B cell (primary cell): ENCODE measurements at regions not wholly inside any gene's neighbourhood (a gene's known extent, or its start where the extent isn't known, plus 50 kb on each side); places are given as distances from the start of the nearest gene placed in this dataset.

ENCODE experiments used
- ATAC-seq: fragments of 200-7000 bp; cut with Tn5 transposase; one replicate; pipeline ENCODE4 v1.10.0; 2021; ENCODE audit warnings: low read depth, mild to moderate bottlenecking, moderate number of reproducible peaks, moderate library complexity
- CTCF ChIA-PET: fragments of 350-600 bp; sonication (Branson Sonifier 250); formaldehyde crosslinking; loops from one replicate; lab custom pipeline; 2021; ENCODE audit warnings: antibody characterized with exemption, inconsistent platforms; lab: Charles Lee
- POLR2A ChIA-PET: fragments of 350-600 bp; sonication (Branson Sonifier 250); formaldehyde crosslinking; loops from one replicate; lab custom pipeline; 2021; ENCODE audit warnings: antibody characterized with exemption; lab: Charles Lee
- DNase-seq: peaks from one replicate; pipeline ENCODE4 v3.0.0; 2013
- H2AFZ ChIP-seq: 2 replicates; pipeline ENCODE4 v1.6.1; 2012; ENCODE audit warnings: mild to moderate bottlenecking, low read depth, low read length; ENCODE audit not compliant: insufficient read depth, poor library complexity, severe bottlenecking
- H3K27ac ChIP-seq, 2 donors: 1 replicate in 1 of 2; 2 replicates in 1 of 2; pipeline ENCODE4 v1.5.1; 2012 to 2013; ENCODE audit warnings: low read length in 2 of 2, mild to moderate bottlenecking in 2 of 2, moderate library complexity in 1 of 2
- H3K27me3 ChIP-seq, 4 experiments: fragments of 200-600 bp in 1 of 4; sonication (generic) in 1 of 4; replicated peaks in 1 of 4; 1 replicate in 2 of 4; 2 replicates in 2 of 4; pipeline versions ENCODE4 v1.6.1 to v1.7.0; 2013 to 2016; ENCODE audit warnings: low read length in 3 of 4, mild to moderate bottlenecking in 2 of 4, mixed read lengths in 1 of 4, moderate library complexity in 1 of 4; ENCODE audit not compliant: insufficient read depth in 4 of 4, control insufficient read depth in 3 of 4; ENCODE audit errors: control extremely low read depth in 1 of 4
- H3K36me3 ChIP-seq, 2 experiments: replicated peaks in 1 of 2; 1 replicate in 1 of 2; 2 replicates in 1 of 2; pipeline versions ENCODE4 v1.6.1 to v1.7.1; 2013; ENCODE audit warnings: low read length in 1 of 2; ENCODE audit not compliant: insufficient read depth in 2 of 2, control insufficient read depth in 1 of 2; ENCODE audit errors: control extremely low read depth in 1 of 2, extremely low read depth in 1 of 2
- H3K4me1 ChIP-seq, 2 donors: fragments of 200-600 bp in 1 of 2; sonication (generic) in 1 of 2; 1 replicate in 1 of 2; 2 replicates in 1 of 2; pipeline versions ENCODE4 v1.5.1 to v1.6.1; 2013 to 2017; ENCODE audit warnings: low read length in 2 of 2; ENCODE audit not compliant: control insufficient read depth in 2 of 2, insufficient read depth in 2 of 2
- H3K4me2 ChIP-seq: replicated peaks from 2 replicates; pipeline ENCODE3; 2012; ENCODE audit warnings: mild to moderate bottlenecking, low read depth, low read length; ENCODE audit not compliant: poor library complexity, severe bottlenecking
- H3K4me3 ChIP-seq, 5 experiments: fragments of 200-600 bp in 1 of 5; sonication (generic) in 1 of 5; 1 replicate in 3 of 5; 2 replicates in 2 of 5; pipeline versions ENCODE4 v1.5.1 to v1.7.0; 2011 to 2016; ENCODE audit warnings: low read length in 4 of 5, mild to moderate bottlenecking in 4 of 5, low read depth in 2 of 5, control low read depth in 1 of 5, moderate library complexity in 1 of 5; ENCODE audit not compliant: insufficient read depth in 1 of 5; ENCODE audit errors: control extremely low read depth in 1 of 5, extremely low read depth in 1 of 5
- H3K79me2 ChIP-seq: fragments of 200-600 bp; sonication (generic); one replicate; pipeline ENCODE4 v1.6.0; 2016; ENCODE audit warnings: low read length; ENCODE audit not compliant: control insufficient read depth, insufficient read depth
- H3K9ac ChIP-seq: fragments of 200-600 bp; sonication (generic); 2 replicates; pipeline ENCODE4 v1.6.1; 2017; ENCODE audit warnings: mild to moderate bottlenecking, low read length, moderate library complexity
- H3K9me3 ChIP-seq, 3 donors: one replicate each; pipeline versions ENCODE4 v1.6.1 to v1.7.1; 2013; ENCODE audit warnings: low read length in 2 of 3; ENCODE audit not compliant: control insufficient read depth in 2 of 3, insufficient read depth in 1 of 3; ENCODE audit errors: control extremely low read depth in 1 of 3
- H4K20me1 ChIP-seq: 2 replicates; pipeline ENCODE4 v1.6.0; 2012; ENCODE audit warnings: mild to moderate bottlenecking, low read length; ENCODE audit not compliant: insufficient read depth, control insufficient read depth, poor library complexity, severe bottlenecking
- H3K27ac Mint-ChIP-seq: one replicate; pipeline ENCODE4 v1.8.0; 2021; ENCODE audit warnings: mixed read lengths
- H3K27me3 Mint-ChIP-seq: one replicate; pipeline ENCODE4 v1.8.0; 2021; ENCODE audit warnings: mixed read lengths
- H3K4me1 Mint-ChIP-seq: one replicate; pipeline ENCODE4 v1.8.0; 2021; ENCODE audit warnings: mixed read lengths
- H3K4me3 Mint-ChIP-seq: one replicate; pipeline ENCODE4 v1.8.0; 2021; ENCODE audit warnings: mixed read lengths
- H3K9me3 Mint-ChIP-seq: one replicate; pipeline ENCODE4 v1.8.0; 2022; ENCODE audit warnings: mixed read lengths; ENCODE audit not compliant: insufficient read depth
- EZH2 ChIP-seq: IDR thresholded peaks from 2 replicates; pipeline ENCODE4 v1.6.1; 2012; ENCODE audit warnings: borderline replicate concordance, low read depth, mild to moderate bottlenecking, moderate library complexity, low read length; ENCODE audit not compliant: insufficient read depth, poor library complexity, severe bottlenecking
- WGBS: methylation state at CpG from one replicate; pipeline ENCODE4 v1.1.5; 2013; ENCODE audit warnings: missing lambda C conversion rate; ENCODE audit not compliant: insufficient coverage; 5-methylcytosine and 5-hydroxymethylcytosine counted together
- intact Hi-C: fragments of 100-400 bp; cut with micrococcal nuclease; formaldehyde crosslinking; loops from one replicate; pipeline ENCODE4 v1.10.0; 2022
- TF ChIP-seq, protein P1 (sequence below): fragments of 200-600 bp; IDR thresholded peaks from one replicate; pipeline ENCODE4 v1.8.0; 2022; ENCODE audit warnings: antibody characterized with exemption, mild to moderate bottlenecking

DNA sequence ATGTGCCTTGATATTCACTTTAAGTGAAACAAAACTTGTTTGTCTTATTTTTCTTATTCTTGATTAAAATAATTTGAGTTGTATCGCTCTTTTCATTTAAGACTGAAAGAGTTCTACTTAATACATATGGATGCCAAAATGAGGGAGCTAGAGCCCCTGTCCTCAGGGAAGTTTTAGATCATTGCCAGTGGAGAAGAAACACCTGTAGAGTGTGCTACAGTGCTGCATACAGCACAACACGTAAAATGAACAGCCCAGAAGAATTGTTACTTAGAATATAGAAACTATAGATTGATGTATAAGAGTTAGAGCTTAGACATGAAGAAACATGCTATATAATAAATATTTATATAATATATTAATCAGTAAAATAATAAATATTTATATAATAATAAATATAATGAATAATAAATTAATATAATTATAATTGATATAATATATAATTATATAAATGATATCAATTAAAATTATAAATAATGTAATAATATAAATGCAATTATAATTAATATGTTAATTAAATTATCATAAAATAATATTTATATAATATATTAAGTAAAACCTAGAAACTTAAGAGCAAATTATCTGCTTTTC is 1234.7 kb downstream of the ROBO2 start:
- no peak overlapping the region for H2AFZ ChIP-seq
- POLR2A ChIA-PET: no interaction called here
- H3K4me2 ChIP-seq: no peak overlapping the region
- intact Hi-C loops: no loop called here
- WGBS: no CpG with 5 or more reads among the region's 2 CpGs
- Mint-ChIP-seq H3K4me1 (no peaks in the 10 kb centered on the region), H3K4me3 (no peak overlapping the region), H3K27ac (no peak overlapping the region), H3K27me3 (no peaks in the 10 kb centered on the region), H3K9me3 (peaks cover 4% of the 10 kb centered on the region)
- TF ChIP-seq, protein P1, sequence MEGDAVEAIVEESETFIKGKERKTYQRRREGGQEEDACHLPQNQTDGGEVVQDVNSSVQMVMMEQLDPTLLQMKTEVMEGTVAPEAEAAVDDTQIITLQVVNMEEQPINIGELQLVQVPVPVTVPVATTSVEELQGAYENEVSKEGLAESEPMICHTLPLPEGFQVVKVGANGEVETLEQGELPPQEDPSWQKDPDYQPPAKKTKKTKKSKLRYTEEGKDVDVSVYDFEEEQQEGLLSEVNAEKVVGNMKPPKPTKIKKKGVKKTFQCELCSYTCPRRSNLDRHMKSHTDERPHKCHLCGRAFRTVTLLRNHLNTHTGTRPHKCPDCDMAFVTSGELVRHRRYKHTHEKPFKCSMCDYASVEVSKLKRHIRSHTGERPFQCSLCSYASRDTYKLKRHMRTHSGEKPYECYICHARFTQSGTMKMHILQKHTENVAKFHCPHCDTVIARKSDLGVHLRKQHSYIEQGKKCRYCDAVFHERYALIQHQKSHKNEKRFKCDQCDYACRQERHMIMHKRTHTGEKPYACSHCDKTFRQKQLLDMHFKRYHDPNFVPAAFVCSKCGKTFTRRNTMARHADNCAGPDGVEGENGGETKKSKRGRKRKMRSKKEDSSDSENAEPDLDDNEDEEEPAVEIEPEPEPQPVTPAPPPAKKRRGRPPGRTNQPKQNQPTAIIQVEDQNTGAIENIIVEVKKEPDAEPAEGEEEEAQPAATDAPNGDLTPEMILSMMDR: no peak
- TF ChIP-seq EZH2: no peak
- no peaks in the 10 kb centered on the region for H3K9me3 ChIP-seq
- CTCF ChIA-PET: no interaction called here
- H3K4me1 ChIP-seq: no peaks in the 10 kb centered on the region
- no peak overlapping the region for H3K4me3 ChIP-seq
- H3K27me3 ChIP-seq: no peaks in the 10 kb centered on the region
- H3K27ac ChIP-seq: no peak overlapping the region
- H3K36me3 ChIP-seq: no peaks in the 10 kb centered on the region
- H4K20me1 ChIP-seq: no peaks in the 10 kb centered on the region
- ATAC-seq (no peak), DNase-seq (no peak)
- H3K79me2 ChIP-seq: no peaks in the 10 kb centered on the region
- no peak overlapping the region for H3K9ac ChIP-seq

DNA sequence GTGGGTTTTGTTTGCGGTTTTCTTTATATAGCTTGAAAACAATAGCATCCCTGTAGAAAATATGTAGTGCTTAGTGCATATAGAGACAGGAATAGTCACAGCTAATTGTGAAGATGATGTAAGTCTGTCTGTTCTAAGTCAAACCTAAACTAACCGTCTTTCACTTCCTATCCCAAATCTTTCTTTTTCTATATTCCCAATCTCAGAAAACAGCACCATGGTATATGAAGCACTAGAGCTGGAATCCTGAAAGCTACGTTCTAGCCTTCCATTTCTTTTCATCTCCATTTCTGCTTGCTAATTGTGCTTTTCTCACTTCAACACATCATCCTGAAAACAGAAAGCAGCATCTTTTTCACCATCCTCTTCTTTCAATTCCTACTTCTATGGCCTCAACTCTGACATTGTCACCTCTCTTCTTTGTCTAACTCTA is 1235.5 kb downstream of the ROBO2 start:
- H3K4me3 ChIP-seq: no peak overlapping the region
- ATAC-seq (no peak), DNase-seq (no peak)
- no peak for TF ChIP-seq EZH2
- TF ChIP-seq, protein P1: no peak
- H3K9me3 ChIP-seq: no peaks in the 10 kb centered on the region
- H4K20me1 ChIP-seq: no peaks in the 10 kb centered on the region
- ChIA-PET POLR2A (no interaction called here), CTCF (no interaction called here)
- H3K9ac ChIP-seq: no peak overlapping the region
- H3K36me3 ChIP-seq: no peaks in the 10 kb centered on the region
- Mint-ChIP-seq H3K27ac (no peak overlapping the region), H3K4me3 (no peak overlapping the region), H3K4me1 (no peaks in the 10 kb centered on the region), H3K9me3 (peaks cover 6% of the 10 kb centered on the region), H3K27me3 (no peaks in the 10 kb centered on the region)
- no peak overlapping the region for H3K4me2 ChIP-seq
- intact Hi-C loops: no loop called here
- no peak overlapping the region for H3K27ac ChIP-seq
- 80% methylated on average over 1 of the region's 3 CpGs for WGBS
- H3K27me3 ChIP-seq: no peaks in the 10 kb centered on the region
- no peaks in the 10 kb centered on the region for H3K79me2 ChIP-seq
- H2AFZ ChIP-seq: no peak overlapping the region
- H3K4me1 ChIP-seq: no peaks in the 10 kb centered on the region
